ENCODE measurements at regions not wholly inside any gene's neighbourhood (a gene's known extent, or its start where the extent isn't known, plus 50 kb on each side); places are given as distances from the start of the nearest gene placed in this dataset.

GRCh38 chr2:16139663-16140615, 199.6 kb downstream of the MYCN start:
- TF ChIP-seq MAX (IDR thresholded peaks at IDR 0.05; ENCODE audit: low read depth, low read length): no peak
- TF ChIP-seq MYC (IDR thresholded peaks at IDR 0.05; ENCODE audit: low read depth, low read length): no peak
- TF ChIP-seq CTCF (IDR thresholded peaks at IDR 0.05; ENCODE audit: low read depth, low read length): no peak
- no peak for TF ChIP-seq POLR2A (IDR thresholded peaks at IDR 0.05; ENCODE audit: extremely low read depth, insufficient read length)
- no peak overlapping the region for H3K4me3 ChIP-seq (ENCODE audit: low read depth, low read length)
- no peak for DNase-seq (ENCODE audit: low read depth)

- no peak for DNase-seq (ENCODE audit: low read depth)
- no peak overlapping the region for H3K4me3 ChIP-seq (ENCODE audit: low read depth, low read length)
- no peak for TF ChIP-seq POLR2A (IDR thresholded peaks at IDR 0.05; ENCODE audit: extremely low read depth, insufficient read length)
- no peak for TF ChIP-seq MAX (IDR thresholded peaks at IDR 0.05; ENCODE audit: low read depth, low read length)
- no peak for TF ChIP-seq MYC (IDR thresholded peaks at IDR 0.05; ENCODE audit: low read depth, low read length)
- no peak for TF ChIP-seq CTCF (IDR thresholded peaks at IDR 0.05; ENCODE audit: low read depth, low read length)
Observed at GRCh38 chr2:16138811-16139662, 198.7 kb downstream of the MYCN start.

- no peak overlapping the region for H3K4me3 ChIP-seq (ENCODE audit: low read depth, low read length)
- TF ChIP-seq CTCF (IDR thresholded peaks at IDR 0.05; ENCODE audit: low read depth, low read length) (no peak), MAX (IDR thresholded peaks at IDR 0.05; ENCODE audit: low read depth, low read length) (no peak), MYC (IDR thresholded peaks at IDR 0.05; ENCODE audit: low read depth, low read length) (no peak), POLR2A (IDR thresholded peaks at IDR 0.05; ENCODE audit: extremely low read depth, insufficient read length) (no peak)
- no peak for DNase-seq (ENCODE audit: low read depth)
Observed at GRCh38 chr2:16137080-16137755, 196.9 kb downstream of the MYCN start.

GRCh38 chr2:16136461-16137035, 196.2 kb downstream of the MYCN start:
- DNase-seq (ENCODE audit: low read depth): no peak
- TF ChIP-seq POLR2A (IDR thresholded peaks at IDR 0.05; ENCODE audit: extremely low read depth, insufficient read length): no peak
- no peak for TF ChIP-seq MYC (IDR thresholded peaks at IDR 0.05; ENCODE audit: low read depth, low read length)
- TF ChIP-seq MAX (IDR thresholded peaks at IDR 0.05; ENCODE audit: low read depth, low read length): no peak
- TF ChIP-seq CTCF (IDR thresholded peaks at IDR 0.05; ENCODE audit: low read depth, low read length): no peak

GRCh38 chr2:16135913-16136310, 195.6 kb downstream of the MYCN start:
- TF ChIP-seq POLR2A (IDR thresholded peaks at IDR 0.05; ENCODE audit: extremely low read depth, insufficient read length) (no peak), CTCF (IDR thresholded peaks at IDR 0.05; ENCODE audit: low read depth, low read length) (no peak)
- DNase-seq (ENCODE audit: low read depth): no peak

More at GRCh38 chr2:16136461-16137035, 196.2 kb downstream of the MYCN start:
- H3K4me3 ChIP-seq (ENCODE audit: low read depth, low read length): no peak overlapping the region

More at GRCh38 chr2:16135913-16136310, 195.6 kb downstream of the MYCN start:
- H3K4me3 ChIP-seq (ENCODE audit: low read depth, low read length): no peak overlapping the region

Data from NB4 (cell line).